ENCODE measurements at regions not wholly inside any gene's neighbourhood (a gene's known extent, or its start where the extent isn't known, plus 50 kb on each side); places are given as distances from the start of the nearest gene placed in this dataset.

DNA sequence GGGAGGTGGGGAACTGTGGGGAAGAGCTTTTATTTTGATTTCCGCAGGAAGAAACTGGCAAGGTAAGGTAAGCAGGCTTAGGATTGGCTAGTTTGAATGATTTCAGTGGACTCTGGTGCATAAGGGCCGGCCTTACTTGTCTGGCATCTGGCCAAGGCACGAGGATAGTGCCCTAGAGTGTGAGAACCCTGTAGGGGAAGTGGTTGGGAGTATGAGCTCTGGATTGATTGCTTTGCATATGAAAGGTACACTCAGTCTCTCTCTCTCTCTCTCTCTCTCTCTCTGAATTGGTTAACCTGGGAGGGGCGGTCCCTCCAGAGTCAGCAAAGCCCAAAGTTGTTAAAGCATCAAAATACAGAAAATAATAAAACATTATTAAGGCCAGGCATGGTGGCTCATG is 463.0 kb downstream of the SIPA1L2 start:
- H3K27ac ChIP-seq (ENCODE audit: insufficient read depth, low read depth, low read length), result no peak overlapping the region
- intact Hi-C loops (cut with micrococcal nuclease), result no loop called here
- H2AFZ ChIP-seq (ENCODE audit: low read depth, low read length), result no peak overlapping the region
- FAIRE-seq (no peak), DNase-seq (ENCODE audit: low read depth, low spot score) (no peak)
- no peaks in the 10 kb centered on the region for H3K27me3 ChIP-seq (ENCODE audit: control insufficient read depth in 2 of 2, insufficient read depth in 2 of 2, low read length in 2 of 2)
- no peak overlapping the region for H3K9ac ChIP-seq (replicated peaks; ENCODE audit: extremely low read depth, insufficient read depth, low read length)
- no peaks in the 10 kb centered on the region for H3K79me2 ChIP-seq (ENCODE audit: control insufficient read depth, insufficient read depth, low read length)
- no peak overlapping the region for H3K4me2 ChIP-seq (ENCODE audit: insufficient read depth, low read length)
- no peaks in the 10 kb centered on the region for H3K36me3 ChIP-seq (ENCODE audit: control insufficient read depth in 2 of 2, extremely low read depth in 1 of 2, insufficient read depth in 2 of 2, low read length in 2 of 2)
- ChIA-PET CTCF (no interaction called here), POLR2A (no interaction called here)
- H3K9me3 ChIP-seq (replicated peaks; ENCODE audit: control insufficient read depth, insufficient read depth, low read length), result no peaks in the 10 kb centered on the region
- TF ChIP-seq EZH2 (IDR thresholded peaks at IDR 0.05; ENCODE audit: borderline replicate concordance, low read depth, low read length, severe bottlenecking), result no peak
- TF ChIP-seq POLR2AphosphoS5 (IDR thresholded peaks at IDR 0.05; ENCODE audit: insufficient read depth, low read depth, low read length), result no peak
- TF ChIP-seq JUN (IDR thresholded peaks at IDR 0.05; ENCODE audit: borderline replicate concordance, insufficient read depth, insufficient read length, low read depth), result no peak
- TF ChIP-seq POLR2A (IDR thresholded peaks at IDR 0.05; ENCODE audit: low read depth, low read length), result no peak
- TF ChIP-seq CTCF (IDR thresholded peaks at IDR 0.05; ENCODE audit: extremely low read depth in 1 of 2, insufficient read depth in 1 of 2, low read depth in 1 of 2, low read length in 2 of 2), result no peak
- TF ChIP-seq, protein P1, sequence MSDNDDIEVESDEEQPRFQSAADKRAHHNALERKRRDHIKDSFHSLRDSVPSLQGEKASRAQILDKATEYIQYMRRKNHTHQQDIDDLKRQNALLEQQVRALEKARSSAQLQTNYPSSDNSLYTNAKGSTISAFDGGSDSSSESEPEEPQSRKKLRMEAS (IDR thresholded peaks at IDR 0.05; ENCODE audit: insufficient read depth, insufficient read length), result no peak
- TF ChIP-seq FOS (IDR thresholded peaks at IDR 0.05; ENCODE audit: borderline replicate concordance, insufficient read depth, low read length), result no peak
- TF ChIP-seq MYC (IDR thresholded peaks at IDR 0.05; ENCODE audit: low read depth, low read length), result no peak
- TF ChIP-seq GATA2 (IDR thresholded peaks at IDR 0.05; ENCODE audit: insufficient read depth, insufficient read length, low read depth, low read length), result no peak
- dilution Hi-C loops (cut with MboI; ENCODE audit: extremely low pct_ligation_motif_present, low sequenced_read_pairs), result no loop called here
- H4K20me1 ChIP-seq (replicated peaks; ENCODE audit: control insufficient read depth, extremely low read depth, insufficient read depth, low read length), result no peaks in the 10 kb centered on the region
- no peak overlapping the region for H3K4me3 ChIP-seq (replicated peaks in 1 of 3; ENCODE audit: insufficient read depth in 1 of 3, low read depth in 1 of 3, low read length in 3 of 3)
- no peaks in the 10 kb centered on the region for H3K9me1 ChIP-seq (replicated peaks; ENCODE audit: control insufficient read depth, extremely low read depth, insufficient read depth, low read length)
- BruUV-seq (replicated peaks), result no TSS peak
- no peaks in the 10 kb centered on the region for H3K4me1 ChIP-seq (ENCODE audit: control insufficient read depth, extremely low read depth, insufficient read depth, low read length)

Measured in endothelial cell of umbilical vein (primary cell).